A549 (cell line): ENCODE measurements at regions not wholly inside any gene's neighbourhood (a gene's known extent, or its start where the extent isn't known, plus 50 kb on each side); places are given as distances from the start of the nearest gene placed in this dataset.

Experiments
- BCL3 ChIP-seq: fragments of >200 bp; sonication (Bioruptor Twin); formaldehyde crosslinking; IDR thresholded peaks from 3 replicates; pipeline ENCODE4 v1.6.1; 2016
- CBX8 ChIP-seq: fragments of 200-600 bp; sonication (generic); IDR thresholded peaks from 2 replicates; pipeline ENCODE4 v1.6.1; 2016
- CEBPB ChIP-seq, 2 experiments: fragments of >200 bp in 1 of 2; sonication (Bioruptor Twin) in 1 of 2; formaldehyde crosslinking in 1 of 2; IDR thresholded peaks; 2 replicates each; pipeline ENCODE4 v1.6.1; 2012 to 2016
- CTCF ChIP-seq: fragments of >200 bp; sonication (Bioruptor Twin); formaldehyde crosslinking; IDR thresholded peaks from 3 replicates; pipeline ENCODE4 v1.5.1; 2016
- HDAC2 ChIP-seq: fragments of 200-600 bp; sonication (generic); IDR thresholded peaks from 2 replicates; pipeline ENCODE4 v1.6.1; 2016
- MAFK ChIP-seq: fragments of 450-650 bp; IDR thresholded peaks from 2 replicates; pipeline ENCODE4 v1.6.1; 2014; ENCODE audit not compliant: partially characterized antibody
- MYC ChIP-seq: IDR thresholded peaks from 2 replicates; pipeline ENCODE4 v1.6.1; 2012; ENCODE audit warnings: mild to moderate bottlenecking, inconsistent platforms, low read length, improper control_type of control experiment, borderline replicate concordance
- NFE2L2 ChIP-seq: fragments of 150-350 bp; conservative IDR thresholded peaks from 2 replicates; pipeline ENCODE4 v1.6.1; 2014; ENCODE audit warnings: low read length
- POLR2A ChIP-seq: IDR thresholded peaks from 2 replicates; pipeline ENCODE4 v1.6.1; 2012; ENCODE audit warnings: mild to moderate bottlenecking, low read length
- RAD21 ChIP-seq, 2 experiments: fragments of >200 bp in 1 of 2; sonication (Bioruptor Twin) in 1 of 2; formaldehyde crosslinking in 1 of 2; IDR thresholded peaks in 1 of 2; conservative IDR thresholded peaks in 1 of 2; 2 replicates in 1 of 2; 3 replicates in 1 of 2; pipeline ENCODE4 v1.6.1; 2012 to 2018; ENCODE audit warnings: inconsistent platforms in 1 of 2
- TP53 ChIP-seq: fragments of 250-450 bp; sonication (Bioruptor Pico); IDR thresholded peaks from 2 replicates; pipeline ENCODE4 v1.5.0; 2021; ENCODE audit warnings: mild to moderate bottlenecking, moderate library complexity
- TF ChIP-seq, protein P1 (sequence below): fragments of 200-600 bp; sonication (generic); IDR thresholded peaks from 2 replicates; pipeline ENCODE4 v1.6.1; 2016; ENCODE audit warnings: antibody characterized with exemption, mild to moderate bottlenecking, moderate library complexity
- TF ChIP-seq, protein P2 (sequence below): IDR thresholded peaks from 2 replicates; pipeline ENCODE4 v1.6.1; 2012

DNA sequence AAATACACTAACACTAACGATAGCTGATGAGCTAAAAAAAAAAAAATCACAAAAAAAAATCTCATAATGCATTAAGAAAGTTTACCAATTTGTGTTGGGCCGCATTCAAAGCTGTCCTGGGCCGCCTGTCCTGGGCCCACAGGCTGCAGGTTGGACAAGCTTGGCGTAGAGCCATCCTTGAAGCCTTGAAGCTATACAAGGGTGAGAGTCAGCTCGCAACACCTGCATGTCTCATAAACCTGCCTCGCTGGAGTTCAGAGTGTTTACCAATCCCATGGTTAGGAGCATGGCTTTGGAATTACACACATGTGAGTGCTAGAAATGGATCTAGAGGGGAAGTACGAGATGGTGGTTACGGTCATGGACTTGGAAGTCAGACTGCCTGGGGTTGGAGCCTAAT, 453.7 kb downstream of the INSC start:
- no peak for TF ChIP-seq POLR2A
- no peak for TF ChIP-seq CTCF
- TF ChIP-seq NFE2L2 = no peak
- no peak for TF ChIP-seq TP53 (CRISPR knock-in tag)
- no peak for TF ChIP-seq BCL3
- TF ChIP-seq HDAC2 = no peak
- no peak for TF ChIP-seq RAD21 (conservative IDR thresholded peaks at IDR 0.05 in 1 of 2, IDR thresholded peaks at IDR 0.05 in 1 of 2)
- TF ChIP-seq CEBPB (IDR thresholded peaks at IDR 0.05) = no peak
- no peak for TF ChIP-seq MAFK
- TF ChIP-seq CBX8 = no peak
- TF ChIP-seq, protein P1, sequence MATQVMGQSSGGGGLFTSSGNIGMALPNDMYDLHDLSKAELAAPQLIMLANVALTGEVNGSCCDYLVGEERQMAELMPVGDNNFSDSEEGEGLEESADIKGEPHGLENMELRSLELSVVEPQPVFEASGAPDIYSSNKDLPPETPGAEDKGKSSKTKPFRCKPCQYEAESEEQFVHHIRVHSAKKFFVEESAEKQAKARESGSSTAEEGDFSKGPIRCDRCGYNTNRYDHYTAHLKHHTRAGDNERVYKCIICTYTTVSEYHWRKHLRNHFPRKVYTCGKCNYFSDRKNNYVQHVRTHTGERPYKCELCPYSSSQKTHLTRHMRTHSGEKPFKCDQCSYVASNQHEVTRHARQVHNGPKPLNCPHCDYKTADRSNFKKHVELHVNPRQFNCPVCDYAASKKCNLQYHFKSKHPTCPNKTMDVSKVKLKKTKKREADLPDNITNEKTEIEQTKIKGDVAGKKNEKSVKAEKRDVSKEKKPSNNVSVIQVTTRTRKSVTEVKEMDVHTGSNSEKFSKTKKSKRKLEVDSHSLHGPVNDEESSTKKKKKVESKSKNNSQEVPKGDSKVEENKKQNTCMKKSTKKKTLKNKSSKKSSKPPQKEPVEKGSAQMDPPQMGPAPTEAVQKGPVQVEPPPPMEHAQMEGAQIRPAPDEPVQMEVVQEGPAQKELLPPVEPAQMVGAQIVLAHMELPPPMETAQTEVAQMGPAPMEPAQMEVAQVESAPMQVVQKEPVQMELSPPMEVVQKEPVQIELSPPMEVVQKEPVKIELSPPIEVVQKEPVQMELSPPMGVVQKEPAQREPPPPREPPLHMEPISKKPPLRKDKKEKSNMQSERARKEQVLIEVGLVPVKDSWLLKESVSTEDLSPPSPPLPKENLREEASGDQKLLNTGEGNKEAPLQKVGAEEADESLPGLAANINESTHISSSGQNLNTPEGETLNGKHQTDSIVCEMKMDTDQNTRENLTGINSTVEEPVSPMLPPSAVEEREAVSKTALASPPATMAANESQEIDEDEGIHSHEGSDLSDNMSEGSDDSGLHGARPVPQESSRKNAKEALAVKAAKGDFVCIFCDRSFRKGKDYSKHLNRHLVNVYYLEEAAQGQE = no peak
- TF ChIP-seq, protein P2, sequence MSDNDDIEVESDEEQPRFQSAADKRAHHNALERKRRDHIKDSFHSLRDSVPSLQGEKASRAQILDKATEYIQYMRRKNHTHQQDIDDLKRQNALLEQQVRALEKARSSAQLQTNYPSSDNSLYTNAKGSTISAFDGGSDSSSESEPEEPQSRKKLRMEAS = no peak
- no peak for TF ChIP-seq MYC
